ENCODE measurements at regions not wholly inside any gene's neighbourhood (a gene's known extent, or its start where the extent isn't known, plus 50 kb on each side); places are given as distances from the start of the nearest gene placed in this dataset.

DNA sequence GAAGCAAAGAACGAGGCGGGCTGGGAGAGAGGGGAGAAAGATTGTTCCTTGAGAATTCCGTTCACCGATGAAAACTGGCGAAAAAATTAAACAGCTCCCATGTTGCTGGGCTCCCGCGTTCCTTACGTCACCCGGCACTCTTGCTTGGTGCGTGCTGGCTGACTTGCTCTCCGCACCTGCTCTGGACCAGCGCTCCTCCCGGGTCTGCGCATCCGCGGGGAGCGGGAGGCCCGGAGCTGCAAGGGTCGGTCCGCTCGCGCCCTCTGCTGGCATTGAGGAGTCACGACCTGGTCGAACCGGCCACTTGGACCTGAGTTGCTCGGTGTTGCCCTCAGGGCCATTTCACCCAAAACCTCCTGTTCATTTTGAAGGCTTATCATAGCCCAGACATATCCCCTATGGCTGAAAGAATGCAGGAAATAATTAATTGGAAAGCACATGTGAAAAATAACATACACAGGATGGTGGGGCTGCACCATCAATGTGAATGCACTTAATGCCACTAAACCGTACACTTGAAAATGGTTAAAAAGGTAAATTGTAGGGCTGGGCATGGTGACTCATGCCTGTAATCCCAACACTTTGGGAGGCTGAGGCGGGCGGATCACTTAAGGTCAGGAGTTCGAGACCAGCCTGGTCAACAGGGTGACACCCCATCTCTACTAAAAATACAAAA, 98.9 kb upstream of the BACE2 start:
- TF ChIP-seq, protein P1, sequence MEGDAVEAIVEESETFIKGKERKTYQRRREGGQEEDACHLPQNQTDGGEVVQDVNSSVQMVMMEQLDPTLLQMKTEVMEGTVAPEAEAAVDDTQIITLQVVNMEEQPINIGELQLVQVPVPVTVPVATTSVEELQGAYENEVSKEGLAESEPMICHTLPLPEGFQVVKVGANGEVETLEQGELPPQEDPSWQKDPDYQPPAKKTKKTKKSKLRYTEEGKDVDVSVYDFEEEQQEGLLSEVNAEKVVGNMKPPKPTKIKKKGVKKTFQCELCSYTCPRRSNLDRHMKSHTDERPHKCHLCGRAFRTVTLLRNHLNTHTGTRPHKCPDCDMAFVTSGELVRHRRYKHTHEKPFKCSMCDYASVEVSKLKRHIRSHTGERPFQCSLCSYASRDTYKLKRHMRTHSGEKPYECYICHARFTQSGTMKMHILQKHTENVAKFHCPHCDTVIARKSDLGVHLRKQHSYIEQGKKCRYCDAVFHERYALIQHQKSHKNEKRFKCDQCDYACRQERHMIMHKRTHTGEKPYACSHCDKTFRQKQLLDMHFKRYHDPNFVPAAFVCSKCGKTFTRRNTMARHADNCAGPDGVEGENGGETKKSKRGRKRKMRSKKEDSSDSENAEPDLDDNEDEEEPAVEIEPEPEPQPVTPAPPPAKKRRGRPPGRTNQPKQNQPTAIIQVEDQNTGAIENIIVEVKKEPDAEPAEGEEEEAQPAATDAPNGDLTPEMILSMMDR (conservative IDR thresholded peaks at IDR 0.05; ENCODE audit: low read length): peak; percentile 81
- no peak for TF ChIP-seq EZH2phosphoT487 (IDR thresholded peaks at IDR 0.05; ENCODE audit: borderline replicate concordance)
